K562 (cell line): ENCODE measurements at regions not wholly inside any gene's neighbourhood (a gene's known extent, or its start where the extent isn't known, plus 50 kb on each side); places are given as distances from the start of the nearest gene placed in this dataset.

ENCODE experiments used
- BACH1 ChIP-seq: fragments of 200-800 bp; sonication (Bioruptor generic); IDR thresholded peaks from 2 replicates; pipeline ENCODE4 v1.6.1; 2016; ENCODE audit warnings: missing genetic modification characterization, missing compliant biosample characterization
- CAMTA2 ChIP-seq: fragments of 250-450 bp; sonication (Bioruptor Pico); conservative IDR thresholded peaks from 2 replicates; pipeline ENCODE4 v1.5.1; 2022
- CXXC5 ChIP-seq: fragments of 250-450 bp; sonication (Bioruptor Pico); IDR thresholded peaks from 2 replicates; pipeline ENCODE4 v1.8.0; 2022; ENCODE audit warnings: inconsistent platforms, mild to moderate bottlenecking, moderate library complexity
- EP400 ChIP-seq: fragments of 450-650 bp; IDR thresholded peaks from 2 replicates; pipeline ENCODE4 v1.6.1; 2017; ENCODE audit warnings: antibody characterized with exemption, mild to moderate bottlenecking, moderate library complexity
- HDAC3 ChIP-seq: fragments of 450-650 bp; IDR thresholded peaks from 2 replicates; pipeline ENCODE4 v1.6.1; 2018; ENCODE audit warnings: borderline replicate concordance, mild to moderate bottlenecking, moderate library complexity; ENCODE audit not compliant: partially characterized antibody
- HSF4 ChIP-seq: fragments of 250-450 bp; sonication (Bioruptor Pico); IDR thresholded peaks from 2 replicates; pipeline ENCODE4 v2.1.2; 2022; ENCODE audit warnings: mild to moderate bottlenecking, moderate library complexity, borderline replicate concordance
- IFI16 ChIP-seq: fragments of 250-450 bp; sonication (Bioruptor Pico); IDR thresholded peaks from 2 replicates; pipeline ENCODE4 v2.1.2; 2022; ENCODE audit warnings: mild to moderate bottlenecking, inconsistent platforms
- JUN ChIP-seq, 2 experiments: sonication (generic) in 1 of 2; formaldehyde crosslinking in 1 of 2; IDR thresholded peaks; 2 replicates each; pipeline versions ENCODE4 v1.6.1 to v1.8.0; 2012 to 2022; ENCODE audit warnings: borderline replicate concordance in 2 of 2, mild to moderate bottlenecking in 2 of 2, improper control_type of control experiment in 1 of 2, low read depth in 1 of 2, low read length in 1 of 2, missing genetic modification reagents in 1 of 2
- KAT8 ChIP-seq: fragments of 450-650 bp; IDR thresholded peaks from 2 replicates; pipeline ENCODE4 v1.6.1; 2016; ENCODE audit warnings: low read depth, mild to moderate bottlenecking
- MAFF ChIP-seq: IDR thresholded peaks from 2 replicates; pipeline ENCODE4 v1.6.1; 2012; ENCODE audit warnings: low read length, improper control_type of control experiment
- MTA2 ChIP-seq: fragments of 450-650 bp; IDR thresholded peaks from 2 replicates; pipeline ENCODE4 v1.6.1; 2016; ENCODE audit warnings: low read depth
- NFE2L1 ChIP-seq: fragments of 450-650 bp; IDR thresholded peaks from 2 replicates; pipeline ENCODE4 v1.6.1; 2016; ENCODE audit warnings: missing genetic modification characterization, low read depth, mild to moderate bottlenecking, missing compliant biosample characterization, moderate library complexity, borderline replicate concordance
- POLR3A ChIP-seq: IDR thresholded peaks from 2 replicates; pipeline ENCODE4 v1.6.1; 2011; ENCODE audit warnings: borderline replicate concordance, mild to moderate bottlenecking, moderate library complexity; ENCODE audit not compliant: insufficient read length, insufficient read depth; ENCODE audit errors: extremely low read depth
- SMAD2 ChIP-seq: fragments of 150-350 bp; IDR thresholded peaks from 2 replicates; pipeline ENCODE4 v1.6.1; 2014; ENCODE audit warnings: low read depth, mild to moderate bottlenecking, low read length
- SP1 ChIP-seq: sonication (generic); formaldehyde crosslinking; IDR thresholded peaks from 2 replicates; pipeline ENCODE4 v1.8.1; 2022; ENCODE audit warnings: mild to moderate bottlenecking, missing genetic modification reagents
- YY1 ChIP-seq, 3 experiments: IDR thresholded peaks; 2 replicates each; pipeline ENCODE4 v1.6.1; 2011; ENCODE audit warnings: low read length in 2 of 3, mild to moderate bottlenecking in 2 of 3, moderate library complexity in 2 of 3, borderline replicate concordance in 1 of 3, control low read depth in 1 of 3, low read depth in 1 of 3; ENCODE audit not compliant: insufficient read depth in 3 of 3, insufficient replicate concordance in 2 of 3, control insufficient read depth in 1 of 3, insufficient read length in 1 of 3; ENCODE audit errors: extremely low read depth in 1 of 3
- ZBED1 ChIP-seq: IDR thresholded peaks from 2 replicates; pipeline ENCODE4 v1.6.1; 2014
- ZBTB8A ChIP-seq: fragments of 450-650 bp; IDR thresholded peaks from 2 replicates; pipeline ENCODE4 v1.6.1; 2018; ENCODE audit warnings: mild to moderate bottlenecking, moderate library complexity; ENCODE audit not compliant: partially characterized antibody
- ZEB2 ChIP-seq: fragments of 450-650 bp; IDR thresholded peaks from 2 replicates; pipeline ENCODE4 v1.6.1; 2016
- ZNF224 ChIP-seq: sonication (generic); formaldehyde crosslinking; IDR thresholded peaks from 2 replicates; pipeline ENCODE4 v1.8.0; 2022; ENCODE audit warnings: mild to moderate bottlenecking, missing genetic modification reagents
- ZNF24 ChIP-seq: fragments of 450-650 bp; IDR thresholded peaks from 2 replicates; pipeline ENCODE4 v1.6.1; 2016
- ZNF3 ChIP-seq: fragments of 250-450 bp; sonication (Bioruptor Pico); IDR thresholded peaks from 2 replicates; pipeline ENCODE4 v1.5.0; 2021; ENCODE audit warnings: mild to moderate bottlenecking, moderate library complexity
- ZNF347 ChIP-seq: fragments of 450-650 bp; formaldehyde crosslinking; IDR thresholded peaks from 2 replicates; pipeline ENCODE4 v1.4.0; 2020; ENCODE audit warnings: low read depth, mild to moderate bottlenecking, moderate library complexity
- ZNF830 ChIP-seq: fragments of 250-450 bp; sonication (Bioruptor Pico); IDR thresholded peaks from 2 replicates; pipeline ENCODE4 v1.5.0; 2021; ENCODE audit warnings: mild to moderate bottlenecking
- ZSCAN32 ChIP-seq: fragments of 450-650 bp; formaldehyde crosslinking; IDR thresholded peaks from 2 replicates; pipeline ENCODE4 v1.4.0; 2020; ENCODE audit warnings: mild to moderate bottlenecking, moderate library complexity
- TF ChIP-seq, protein P1 (sequence below): sonication (generic); formaldehyde crosslinking; IDR thresholded peaks from 2 replicates; pipeline ENCODE4 v1.8.0; 2022; ENCODE audit warnings: mild to moderate bottlenecking, low read depth, missing genetic modification reagents
- TF ChIP-seq, protein P2 (sequence below): sonication (generic); IDR thresholded peaks from 2 replicates; pipeline ENCODE4 v1.6.1; 2016

DNA sequence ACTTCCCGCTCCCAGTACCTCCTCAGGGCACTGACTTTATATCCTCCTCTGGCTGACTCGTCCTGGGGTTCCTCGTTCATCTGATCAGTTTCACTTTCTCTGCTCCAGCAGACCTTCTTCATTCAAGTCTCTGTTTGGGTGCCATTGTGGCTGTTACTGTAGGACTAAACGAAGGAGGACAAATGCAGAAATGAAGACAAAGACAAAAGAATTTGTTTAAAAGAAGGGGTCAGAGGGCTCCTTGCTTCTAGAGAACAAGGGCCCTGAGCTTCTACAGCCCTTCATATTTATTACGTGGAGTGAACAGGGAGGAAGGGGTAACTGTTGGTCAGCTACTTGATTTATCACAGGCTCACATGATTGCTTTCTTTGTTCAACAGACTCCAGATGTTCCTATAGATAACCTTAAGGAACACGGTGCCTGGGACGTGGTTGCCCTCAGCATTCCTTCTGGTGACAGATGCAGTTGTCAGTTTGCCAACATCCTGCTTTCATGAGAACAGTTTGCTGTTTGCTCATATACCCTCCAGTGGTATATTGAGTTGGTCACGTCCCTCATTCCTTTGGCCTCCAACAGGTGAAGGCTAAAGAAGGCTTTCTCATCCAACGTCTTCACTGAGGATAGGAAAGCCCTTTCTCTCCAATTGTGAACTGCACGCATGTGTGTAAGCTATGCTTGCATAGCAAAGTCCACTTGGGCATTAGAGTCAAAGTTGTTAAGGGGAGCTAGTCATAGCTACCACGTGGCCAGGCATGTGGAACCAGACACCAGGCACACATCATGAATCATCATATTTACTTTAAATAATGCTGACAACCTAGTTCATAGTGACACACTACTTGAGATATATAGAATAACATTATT is 69.1 kb upstream of the BTN3A2 start (continued):
- TF ChIP-seq, protein P1, sequence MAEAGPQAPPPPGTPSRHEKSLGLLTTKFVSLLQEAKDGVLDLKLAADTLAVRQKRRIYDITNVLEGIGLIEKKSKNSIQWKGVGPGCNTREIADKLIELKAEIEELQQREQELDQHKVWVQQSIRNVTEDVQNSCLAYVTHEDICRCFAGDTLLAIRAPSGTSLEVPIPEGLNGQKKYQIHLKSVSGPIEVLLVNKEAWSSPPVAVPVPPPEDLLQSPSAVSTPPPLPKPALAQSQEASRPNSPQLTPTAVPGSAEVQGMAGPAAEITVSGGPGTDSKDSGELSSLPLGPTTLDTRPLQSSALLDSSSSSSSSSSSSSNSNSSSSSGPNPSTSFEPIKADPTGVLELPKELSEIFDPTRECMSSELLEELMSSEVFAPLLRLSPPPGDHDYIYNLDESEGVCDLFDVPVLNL (CRISPR knock-in tag): no peak
- TF ChIP-seq ZNF24 (0 out of 2 replicates have a peak, but pooled peaks have one; percentile 57), EP400 (peak; percentile 86), ZNF3 (no peak), KAT8 (no peak), IFI16 (CRISPR knock-in tag) (0 out of 2 replicates have a peak, but pooled peaks have one; percentile 57), HSF4 (CRISPR knock-in tag) (peak; percentile 79; the same call in 1 of the 2 replicates), HDAC3 (peak; percentile 82), NFE2L1 (tag) (0 out of 2 replicates have a peak, but pooled peaks have one; percentile 29), MAFF (peak; percentile 84), ZNF830 (CRISPR knock-in tag) (0 out of 2 replicates have a peak, but pooled peaks have one; percentile 61), CXXC5 (CRISPR knock-in tag) (peak; percentile 96), ZBED1 (no peak), ZSCAN32 (no peak), MTA2 (peak; percentile 95), ZBTB8A (no peak), POLR3A (no peak), SP1 (peak; percentile 90), ZNF347 (CRISPR knock-in tag) (no peak), ZNF224 (CRISPR knock-in tag) (no peak), YY1 (IDR thresholded peaks at IDR 0.05; ENCODE audit: borderline replicate concordance in 1 of 3, control insufficient read depth in 1 of 3, extremely low read depth in 1 of 3, insufficient read depth in 3 of 3, insufficient read length in 1 of 3, insufficient replicate concordance in 2 of 3, low read depth in 1 of 3, low read length in 2 of 3) (no peak), BACH1 (tag) (peak; percentile 93), ZEB2 (peak; percentile 85; the same call in 1 of the 2 replicates), JUN (IDR thresholded peaks at IDR 0.05; ENCODE audit: borderline replicate concordance, low read depth, low read length) (peak; percentile 75), JUN (CRISPR knock-in tag; IDR thresholded peaks at IDR 0.05; ENCODE audit: borderline replicate concordance) (no peak; the same call in 1 of the 2 replicates), SMAD2 (no peak), CAMTA2 (CRISPR knock-in tag) (no peak)
- TF ChIP-seq, protein P2, sequence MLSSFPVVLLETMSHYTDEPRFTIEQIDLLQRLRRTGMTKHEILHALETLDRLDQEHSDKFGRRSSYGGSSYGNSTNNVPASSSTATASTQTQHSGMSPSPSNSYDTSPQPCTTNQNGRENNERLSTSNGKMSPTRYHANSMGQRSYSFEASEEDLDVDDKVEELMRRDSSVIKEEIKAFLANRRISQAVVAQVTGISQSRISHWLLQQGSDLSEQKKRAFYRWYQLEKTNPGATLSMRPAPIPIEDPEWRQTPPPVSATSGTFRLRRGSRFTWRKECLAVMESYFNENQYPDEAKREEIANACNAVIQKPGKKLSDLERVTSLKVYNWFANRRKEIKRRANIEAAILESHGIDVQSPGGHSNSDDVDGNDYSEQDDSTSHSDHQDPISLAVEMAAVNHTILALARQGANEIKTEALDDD: peak; percentile 51; the same call in 1 of the 2 replicates
